Skin of body (tissue), 1 donor: ENCODE measurements at regions not wholly inside any gene's neighbourhood (a gene's known extent, or its start where the extent isn't known, plus 50 kb on each side); places are given as distances from the start of the nearest gene placed in this dataset.

Experiments used
- DNase-seq: peaks from one replicate; lab custom pipeline; 2025; lab: John Stamatoyannopoulos, UW

DNA sequence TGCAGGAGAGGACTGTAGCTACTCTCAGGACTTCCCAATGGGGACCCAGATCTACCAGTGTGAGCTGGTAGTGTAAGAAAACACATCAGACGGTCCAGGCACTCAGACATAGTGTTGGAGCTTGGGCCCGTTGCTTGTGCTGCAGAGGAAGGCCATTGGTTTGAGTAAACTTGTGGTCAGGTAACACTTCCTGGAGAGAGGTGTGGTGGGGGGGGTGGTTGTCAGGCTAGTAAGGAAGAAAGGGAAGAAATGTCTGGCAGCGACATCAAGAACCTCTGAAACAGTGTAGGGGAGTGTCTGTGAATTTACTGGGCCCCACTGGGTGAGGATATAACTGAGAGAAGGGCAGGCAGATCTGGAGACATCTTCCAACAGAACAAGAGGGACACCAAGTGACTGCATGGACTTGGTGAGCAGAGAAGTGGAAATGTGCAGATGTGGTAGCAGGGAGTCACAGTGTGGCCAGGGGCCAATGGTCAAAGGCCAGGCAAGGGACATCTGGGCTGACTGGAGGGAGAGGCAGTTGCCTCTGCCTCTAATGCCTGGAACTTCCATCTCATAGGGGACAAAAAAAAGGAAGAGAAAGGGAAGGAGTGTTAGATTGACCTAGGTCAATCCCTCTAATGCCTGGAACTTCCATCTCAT lies 63.7 kb upstream of the MRPS22 start:
- no peak for DNase-seq

DNA sequence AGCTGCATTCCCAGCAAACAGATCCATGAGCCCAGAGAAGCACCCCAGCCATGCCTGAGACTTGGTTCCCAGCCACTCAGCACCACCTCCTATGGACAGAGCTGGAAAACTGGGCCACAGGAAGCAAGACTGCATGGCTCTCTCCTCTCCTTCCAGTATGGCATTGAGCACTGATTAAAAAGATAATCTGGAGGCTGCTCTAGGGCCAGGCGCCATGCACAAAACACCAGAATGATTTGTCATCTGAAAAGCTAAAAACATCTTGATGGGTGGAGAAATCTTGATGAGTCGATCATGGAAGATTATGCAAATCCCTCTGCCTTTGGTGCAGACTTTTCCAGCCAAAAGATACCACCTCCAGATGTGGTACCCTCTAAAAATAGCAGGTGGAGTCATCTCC lies 62.7 kb upstream of the MRPS22 start:
- DNase-seq, result no peak

DNA sequence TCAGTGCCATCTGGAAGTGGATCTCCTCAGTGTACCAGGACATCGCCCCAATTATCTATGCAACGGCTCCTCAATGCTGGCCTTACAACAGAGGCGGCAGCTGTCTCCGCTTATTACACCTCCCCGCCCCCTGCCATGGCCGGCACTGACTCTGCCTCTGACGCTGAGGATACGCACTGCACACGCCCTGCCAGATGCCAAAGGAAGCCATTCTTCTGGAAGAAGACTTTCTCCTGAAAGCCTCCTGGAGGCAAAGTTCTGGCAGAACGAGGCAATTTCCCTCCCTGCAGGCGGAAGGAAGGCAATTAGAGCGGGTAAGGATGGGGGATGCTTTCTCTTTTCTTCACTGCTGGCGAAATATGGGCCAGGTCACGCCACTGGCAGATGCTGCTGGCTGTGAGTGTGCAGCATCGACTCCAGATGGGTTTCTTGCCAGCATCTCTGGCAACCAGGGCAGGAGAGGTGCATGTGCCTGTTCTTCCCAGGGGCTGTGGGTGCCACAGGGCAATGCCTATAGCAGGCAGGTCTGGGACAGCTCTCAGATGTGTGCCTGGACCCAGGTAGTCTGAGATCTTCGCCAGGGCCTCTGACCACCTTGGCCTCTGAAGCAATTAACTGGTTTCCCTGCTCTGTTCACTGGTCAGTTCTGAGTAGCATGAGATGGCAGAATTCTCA lies 62.2 kb upstream of the MRPS22 start:
- peak; percentile 43 for DNase-seq

DNA sequence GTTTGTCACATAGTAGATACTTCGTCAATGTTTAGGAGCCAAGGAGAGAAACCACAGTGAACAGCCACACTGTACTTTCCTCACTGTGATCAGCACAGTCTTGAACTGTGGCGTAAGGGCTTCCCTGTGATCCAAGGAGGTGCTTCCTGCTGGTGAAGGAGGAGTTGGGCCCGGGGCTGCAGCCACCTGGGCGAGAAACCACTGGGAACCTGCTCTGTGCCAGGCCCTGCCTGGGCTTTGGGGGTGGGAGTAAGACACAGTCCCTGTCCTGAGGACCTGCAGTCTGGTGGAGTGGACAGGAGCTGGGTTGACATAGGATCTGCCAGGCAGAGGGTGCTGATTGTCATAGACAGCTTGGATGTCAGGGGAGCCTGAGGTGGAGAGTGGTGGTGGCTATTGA lies 60.5 kb upstream of the MRPS22 start:
- DNase-seq, result no peak

DNA sequence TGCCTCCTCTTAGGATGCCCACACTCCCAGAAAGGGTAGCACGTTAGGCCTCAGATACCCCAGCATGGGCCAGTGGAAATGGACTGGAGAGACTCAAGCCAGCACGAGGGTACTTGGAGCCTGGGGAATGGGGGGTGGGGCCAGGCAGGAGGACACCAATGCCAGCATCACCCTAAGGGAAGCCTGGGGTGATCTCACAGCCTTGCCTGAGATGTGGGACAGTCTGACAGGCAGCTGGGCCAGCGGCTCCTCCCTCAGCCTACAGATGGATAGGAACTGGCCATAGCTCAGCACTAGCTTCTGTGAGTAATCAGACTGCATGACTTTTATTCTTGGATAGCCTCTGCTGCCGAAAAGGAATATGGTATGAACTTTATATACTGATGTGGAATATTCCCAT lies 59.6 kb upstream of the MRPS22 start:
- DNase-seq, result no peak

DNA sequence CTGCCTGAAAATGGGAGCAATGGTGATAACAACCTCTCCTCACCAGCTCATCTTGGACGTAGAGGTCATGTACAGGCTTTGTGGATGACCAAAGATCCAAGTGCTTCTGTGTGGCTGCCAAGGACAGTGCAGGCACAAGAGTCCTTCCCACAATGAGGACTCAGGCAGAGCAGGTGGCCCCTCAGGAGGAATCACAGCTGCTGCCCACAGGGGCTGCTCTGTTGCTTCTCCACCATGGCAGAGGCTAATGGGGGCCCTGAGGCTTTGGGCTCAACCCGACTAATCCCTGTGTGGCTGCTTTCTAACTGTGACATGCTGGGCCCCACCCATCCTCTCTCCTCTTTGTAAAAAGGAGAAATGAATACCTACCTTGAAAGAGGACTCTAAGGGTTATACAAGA lies 58.1 kb upstream of the MRPS22 start:
- no peak for DNase-seq

DNA sequence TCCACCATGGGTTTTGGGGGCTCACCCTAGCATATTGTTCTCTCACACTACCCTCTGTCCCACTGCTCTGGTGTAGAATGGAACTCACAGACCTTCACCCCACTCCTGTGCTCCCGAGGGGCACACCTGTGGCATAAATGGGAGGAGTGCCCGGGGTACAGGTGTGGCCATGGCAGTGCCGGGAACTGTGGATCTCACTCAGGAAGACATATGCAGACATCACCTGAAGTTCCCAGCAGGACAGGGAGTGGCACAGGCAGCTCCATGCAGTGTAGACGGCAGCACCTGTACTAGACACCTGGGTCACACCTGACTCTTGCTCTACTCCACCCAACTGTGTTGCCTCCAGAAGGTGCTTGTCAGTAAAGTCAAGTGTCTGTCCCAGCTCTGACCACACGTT lies 57.6 kb upstream of the MRPS22 start:
- DNase-seq, result no peak

DNA sequence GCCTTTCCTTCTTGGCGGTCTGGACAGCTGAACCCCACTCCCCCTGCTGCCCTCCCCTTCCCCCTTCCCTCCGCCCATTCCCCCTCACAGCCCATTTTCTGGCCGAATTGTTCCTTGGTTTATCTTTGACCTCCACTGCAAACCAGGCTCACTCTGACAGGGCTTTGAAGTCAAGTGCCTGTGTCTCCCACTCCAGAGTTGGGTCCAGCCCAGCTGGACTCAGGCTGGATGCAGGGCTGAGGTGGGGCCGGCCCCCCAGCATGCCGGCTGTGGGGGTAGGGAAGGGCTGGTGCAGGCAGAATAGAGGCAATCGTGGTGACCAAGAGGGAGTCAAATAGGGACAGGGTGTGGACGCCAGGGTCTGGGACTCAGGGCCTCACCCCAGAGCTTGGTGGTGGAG lies 57.0 kb upstream of the MRPS22 start:
- DNase-seq, result no peak

DNA sequence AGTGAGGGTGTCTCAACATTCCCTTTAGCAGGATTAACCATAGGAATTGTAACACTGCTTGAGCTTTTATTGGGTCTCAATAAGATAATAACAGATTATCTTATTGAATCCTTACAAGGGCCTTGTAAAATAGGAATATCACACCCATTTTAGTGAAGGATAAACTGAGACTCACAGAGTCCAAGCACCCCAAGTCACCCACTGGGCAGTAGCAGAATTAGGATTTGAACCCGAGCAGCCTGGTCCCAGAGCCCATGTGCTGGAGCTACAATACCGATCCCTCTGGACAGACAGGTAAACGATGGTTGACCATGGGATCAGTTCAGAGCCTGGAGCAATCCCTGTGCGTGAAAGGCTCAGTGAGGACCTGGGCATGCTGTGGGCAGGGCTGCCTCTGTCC lies 56.3 kb upstream of the MRPS22 start:
- no peak for DNase-seq

DNA sequence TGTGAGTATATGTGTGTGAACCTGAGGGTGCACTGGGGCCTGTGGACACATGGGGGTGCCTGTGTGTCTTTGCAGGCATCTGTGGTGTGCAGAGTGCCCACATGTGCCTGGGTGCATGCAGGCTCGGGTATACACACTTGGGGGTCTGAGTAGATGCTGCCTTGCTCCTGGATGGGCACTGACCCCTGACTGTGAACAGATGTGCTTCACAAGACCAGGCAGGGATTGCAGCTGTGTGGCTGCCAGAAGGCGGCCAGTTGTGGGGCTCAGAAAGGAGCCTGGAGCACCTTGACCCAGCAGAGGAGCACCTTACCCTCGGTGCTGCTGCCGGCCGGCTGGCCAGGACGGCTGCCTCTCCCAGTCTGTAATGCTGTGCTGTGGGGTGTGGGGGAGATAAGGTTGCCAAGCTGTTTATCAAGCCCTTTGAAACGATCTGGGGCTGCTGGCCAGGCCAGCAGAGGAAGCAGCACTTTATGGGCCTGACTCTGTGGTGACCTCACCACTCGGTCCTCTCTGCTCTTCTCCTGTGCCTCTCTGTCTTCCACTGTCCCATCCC lies 55.5 kb upstream of the MRPS22 start:
- no peak for DNase-seq

DNA sequence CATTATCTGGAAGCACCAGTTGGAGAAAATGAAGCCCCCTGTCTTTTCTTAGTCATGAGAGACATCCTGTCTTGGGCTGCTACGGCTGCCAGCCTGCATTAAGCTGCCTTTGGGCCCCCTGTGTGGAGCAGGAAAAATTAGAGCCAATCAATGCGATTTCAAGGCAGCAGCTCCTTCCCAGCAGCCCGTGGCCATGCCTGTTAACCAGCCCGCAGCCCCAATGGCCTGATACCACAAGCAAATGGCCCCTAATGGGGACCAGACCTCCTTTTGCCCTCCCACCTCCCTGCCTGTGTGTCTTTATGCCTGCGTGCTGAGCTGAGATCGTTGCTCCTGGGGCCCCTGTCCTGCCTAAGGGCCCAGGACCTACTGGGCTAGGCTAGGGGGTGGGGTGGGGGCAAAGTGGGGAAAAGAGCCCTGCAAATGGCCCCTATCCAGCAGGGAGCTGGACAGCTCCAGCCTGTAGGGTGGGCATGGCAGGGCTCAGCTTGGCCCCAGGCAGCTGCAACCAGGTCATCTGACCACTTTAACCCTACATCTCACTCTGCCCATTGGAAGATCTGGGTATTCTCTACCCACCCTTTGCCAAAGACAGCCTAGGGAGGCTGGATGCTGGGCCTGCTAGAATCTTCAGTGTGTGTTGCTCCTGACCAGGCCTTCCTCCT lies 53.8 kb upstream of the MRPS22 start:
- DNase-seq, result no peak

DNA sequence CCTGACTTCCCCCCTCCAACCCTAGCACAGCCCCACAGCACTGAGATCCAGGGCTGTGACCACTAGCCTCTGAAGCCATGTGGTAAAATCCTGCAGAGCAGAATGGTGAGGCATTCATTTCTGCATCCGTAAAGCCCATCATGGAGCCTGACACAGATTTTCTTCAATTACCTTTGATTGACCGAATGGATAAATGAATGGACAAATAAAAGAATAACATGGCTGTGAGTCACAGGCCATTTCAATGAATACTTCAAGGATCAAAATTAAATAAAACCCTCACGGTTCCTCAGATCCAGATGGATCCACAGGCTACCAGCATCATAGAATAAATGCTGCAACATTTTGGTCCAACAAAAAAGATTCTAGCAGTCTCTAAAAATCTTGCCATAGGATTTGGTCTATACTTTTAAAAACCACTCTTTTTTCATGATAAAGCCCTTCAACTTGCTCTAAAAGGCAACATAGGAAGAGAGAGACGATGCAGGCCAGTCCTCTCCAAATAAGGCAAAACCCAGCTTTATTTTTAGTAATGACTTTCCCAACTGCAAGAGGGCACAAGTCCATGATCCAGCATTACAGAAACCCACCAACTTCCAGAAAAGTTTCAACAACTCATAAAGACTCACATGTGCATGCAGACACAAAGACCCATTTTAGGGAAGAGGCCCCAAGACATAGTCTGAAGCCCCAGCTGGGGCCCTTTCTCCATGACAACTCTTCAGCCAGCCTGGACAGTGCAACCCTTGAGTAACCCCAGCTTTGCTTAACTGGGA lies 52.4 kb upstream of the MRPS22 start:
- no peak for DNase-seq

DNA sequence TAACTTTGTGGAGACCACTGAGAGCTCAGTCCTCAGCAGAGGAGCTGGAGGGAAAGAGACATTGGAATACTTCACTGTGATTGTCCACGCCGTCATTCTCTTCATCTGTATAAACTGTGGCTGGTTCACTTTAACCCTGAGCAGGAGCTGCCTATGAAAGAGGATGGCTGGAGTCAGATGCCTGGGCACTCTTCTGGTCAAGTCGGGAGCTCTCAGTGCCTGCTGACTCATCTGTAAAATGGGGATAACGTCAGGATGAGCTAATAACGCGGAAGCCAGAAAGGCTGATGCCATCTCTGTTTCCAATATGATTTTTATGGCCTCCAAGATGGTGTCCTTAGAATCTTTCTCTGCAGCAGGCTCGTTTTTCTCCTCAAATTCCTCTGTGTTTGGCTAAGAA lies 51.6 kb upstream of the MRPS22 start:
- DNase-seq, result no peak

DNA sequence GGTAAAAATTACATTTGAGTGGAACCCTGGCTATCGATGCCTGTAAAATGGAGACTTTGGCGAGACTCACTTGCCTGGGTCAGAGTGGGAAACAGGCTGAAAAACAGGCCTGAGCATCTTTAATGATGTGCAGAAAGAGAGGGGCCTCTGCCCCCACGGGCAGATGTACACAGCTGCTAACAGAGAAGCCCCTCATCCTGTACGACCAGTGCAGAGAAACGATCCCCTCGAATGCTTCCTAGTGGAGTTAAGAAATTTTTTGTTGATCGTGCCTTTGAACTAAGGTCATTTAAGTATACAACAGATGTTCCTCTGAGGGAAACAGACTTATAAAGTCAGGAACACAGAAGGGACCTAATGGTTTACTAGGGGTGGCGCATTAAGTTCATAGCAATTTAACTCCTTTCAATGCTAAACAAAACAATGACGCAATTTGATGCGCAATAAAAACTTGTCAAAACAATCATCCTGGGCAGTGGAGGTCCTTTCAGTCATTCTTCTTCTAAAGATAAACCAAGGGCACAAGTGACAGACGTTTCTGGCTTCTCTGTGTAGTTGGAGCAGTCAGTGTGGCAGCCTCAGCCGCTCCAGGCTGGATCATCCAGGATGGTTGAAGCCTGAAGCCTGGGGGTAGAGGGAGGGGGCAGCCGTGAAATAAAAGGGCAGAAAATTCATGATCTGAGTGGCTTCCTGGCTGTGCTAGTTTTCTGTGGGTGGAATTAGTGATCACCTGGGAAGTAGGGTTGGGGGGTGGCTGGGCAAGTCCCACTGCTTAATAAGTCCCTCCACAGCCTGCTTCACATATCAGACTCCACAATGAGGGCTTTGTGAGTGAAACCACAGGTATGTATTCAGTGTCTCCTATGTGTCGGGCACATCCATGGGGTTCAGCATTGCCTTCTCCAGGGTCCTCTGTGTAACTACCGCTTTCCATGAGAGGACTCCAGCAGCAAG lies 50.8 kb upstream of the MRPS22 start:
- DNase-seq, result peak; percentile 2

DNA sequence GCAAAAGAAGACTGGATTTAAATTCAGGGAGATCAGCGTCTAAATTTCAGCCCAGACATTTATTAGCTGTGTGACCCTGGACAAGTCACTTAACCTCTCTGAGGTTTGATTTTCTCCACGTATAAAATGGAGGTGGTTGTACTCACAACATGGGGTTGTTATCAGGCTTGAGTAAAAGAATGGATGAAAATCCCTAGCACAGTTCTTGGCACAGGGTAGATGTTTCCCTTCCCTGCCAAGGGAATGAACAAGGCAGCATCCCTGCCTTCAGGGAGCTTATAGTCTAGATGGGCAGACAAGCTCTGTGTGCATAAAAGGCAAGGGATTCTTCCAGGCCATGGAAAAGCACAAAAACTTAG lies 50.2 kb upstream of the MRPS22 start:
- no peak for DNase-seq
